HCT116 (cell line): ENCODE measurements at regions not wholly inside any gene's neighbourhood (a gene's known extent, or its start where the extent isn't known, plus 50 kb on each side); places are given as distances from the start of the nearest gene placed in this dataset.

ENCODE experiments used
- ATAC-seq: fragments of 200-7000 bp; cut with Tn5 transposase; 2 replicates; pipeline ENCODE4 v1.9.1; 2020; ENCODE audit warnings: mild to moderate bottlenecking, moderate library complexity
- BruUV-seq: library from RNA; stranded (reverse); fragments of 400-500 nt; replicated peaks from 2 replicates; lab custom pipeline; 2021; lab: Mats Ljungman, UMichigan
- CTCF ChIA-PET: fragments of 300-600 bp; sonication (Branson Sonifier 250); formaldehyde crosslinking; loops from one replicate; lab custom pipeline; 2021; ENCODE audit warnings: antibody characterized with exemption; lab: Charles Lee
- POLR2A ChIA-PET: fragments of 300-600, 350-600 bp; sonication (Branson Sonifier 250); formaldehyde crosslinking; loops from one replicate; lab custom pipeline; 2021; ENCODE audit warnings: antibody characterized with exemption; lab: Charles Lee
- RAD21 ChIA-PET, 2 experiments: fragments of 300-600 bp; sonication (Branson Sonifier 250); formaldehyde crosslinking; loops; one replicate each; lab custom pipeline; 2023; ENCODE audit warnings: low total read pairs in 2 of 2; ENCODE audit not compliant: uncharacterized antibody in 2 of 2, unreplicated experiment in 2 of 2, low non-redundant PET in 1 of 2; lab: Charles Lee
- DNase-seq: peaks from one replicate; pipeline ENCODE4 v3.0.0-alpha.2; 2010; ENCODE audit warnings: low read depth, low spot score
- H2AFZ ChIP-seq: fragments of 200-600 bp; shearing (Covaris generic), sonication (generic); 2 replicates; pipeline ENCODE4 v1.6.1; 2017; ENCODE audit warnings: low read depth, mixed run types, mixed read lengths, antibody characterized with exemption, low read length; ENCODE audit not compliant: poor library complexity, severe bottlenecking
- H3K27ac ChIP-seq: 2 replicates; pipeline ENCODE4 v1.5.1; 2012; ENCODE audit warnings: low read depth, low read length
- H3K27me3 ChIP-seq: fragments of 200-600 bp; sonication (generic); 2 replicates; pipeline ENCODE4 v1.6.1; 2016; ENCODE audit warnings: mixed run types, low read length, mixed read lengths; ENCODE audit not compliant: insufficient read depth
- H3K36me3 ChIP-seq, 2 experiments: fragments of 200-500 bp in 1 of 2; fragments of 200-600 bp in 1 of 2; sonication (Bioruptor generic) in 1 of 2; sonication (generic) in 1 of 2; 2 replicates each; pipeline versions ENCODE4 v1.5.1 to v1.6.1; 2014 to 2016; ENCODE audit warnings: low read length in 2 of 2, inconsistent platforms in 1 of 2, mixed read lengths in 1 of 2, mixed run types in 1 of 2; ENCODE audit not compliant: insufficient read depth in 2 of 2, control insufficient read depth in 1 of 2
- H3K4me1 ChIP-seq, 2 experiments: fragments of 200-600 bp in 1 of 2; sonication (generic) in 1 of 2; 2 replicates each; pipeline versions ENCODE4 v1.5.1 to v1.6.1; 2012 to 2017; ENCODE audit warnings: low read length in 2 of 2, inconsistent platforms in 1 of 2, mild to moderate bottlenecking in 1 of 2, mixed read lengths in 1 of 2, mixed run types in 1 of 2, moderate library complexity in 1 of 2; ENCODE audit not compliant: insufficient read depth in 2 of 2, control insufficient read depth in 1 of 2
- H3K4me2 ChIP-seq: fragments of 200-600 bp; sonication (generic); 2 replicates; pipeline ENCODE4 v1.6.1; 2017; ENCODE audit warnings: mixed run types, low read length, mixed read lengths
- H3K4me3 ChIP-seq, 2 experiments: fragments of 200-600 bp in 1 of 2; sonication (generic) in 1 of 2; replicated peaks in 1 of 2; 2 replicates each; pipeline ENCODE4 v1.5.1; 2011 to 2016; ENCODE audit warnings: low read length in 2 of 2, control low read depth in 1 of 2, low read depth in 1 of 2, mild to moderate bottlenecking in 1 of 2, mixed read lengths in 1 of 2, mixed run types in 1 of 2
- H3K79me2 ChIP-seq: fragments of 200-600 bp; sonication (generic); 2 replicates; pipeline ENCODE4 v1.6.1; 2017; ENCODE audit warnings: mild to moderate bottlenecking, mixed run types, low read length, moderate library complexity, mixed read lengths; ENCODE audit not compliant: insufficient read depth
- H3K9ac ChIP-seq: fragments of 200-600 bp; sonication (generic); 2 replicates; pipeline ENCODE4 v1.6.1; 2016; ENCODE audit warnings: low read length, mixed read lengths
- H3K9me2 ChIP-seq: fragments of 200-600 bp; sonication (generic), shearing (Covaris generic); 2 replicates; pipeline ENCODE4 v1.6.1; 2017; ENCODE audit warnings: mixed run types, mild to moderate bottlenecking, moderate library complexity; ENCODE audit not compliant: insufficient read depth
- H3K9me3 ChIP-seq, 2 experiments: fragments of 200-500 bp in 1 of 2; fragments of 200-600 bp in 1 of 2; sonication (Bioruptor generic) in 1 of 2; sonication (generic) in 1 of 2; 2 replicates each; pipeline ENCODE4 v1.6.1; 2014 to 2017; ENCODE audit warnings: low read length in 2 of 2, mixed read lengths in 2 of 2, inconsistent platforms in 1 of 2, low read depth in 1 of 2, mild to moderate bottlenecking in 1 of 2, mixed run types in 1 of 2, moderate library complexity in 1 of 2; ENCODE audit not compliant: control insufficient read depth in 1 of 2, insufficient read depth in 1 of 2
- H4K20me1 ChIP-seq: fragments of 200-600 bp; sonication (generic), shearing (Covaris generic); 2 replicates; pipeline ENCODE4 v1.6.1; 2017; ENCODE audit warnings: mixed run types, mild to moderate bottlenecking, moderate library complexity; ENCODE audit not compliant: insufficient read depth
- CBX3 ChIP-seq: IDR thresholded peaks from 2 replicates; pipeline ENCODE4 v1.6.1; 2012; ENCODE audit warnings: low read depth
- CEBPB ChIP-seq: IDR thresholded peaks from 2 replicates; pipeline ENCODE4 v1.6.1; 2012; ENCODE audit warnings: low read depth
- CTCF ChIP-seq, 3 experiments: fragments of 200-600 bp in 1 of 3; sonication (generic) in 1 of 3; IDR thresholded peaks in 2 of 3; conservative IDR thresholded peaks in 1 of 3; 2 replicates each; pipeline ENCODE4 v1.5.1; 2012 to 2017; ENCODE audit warnings: low read depth in 2 of 3, low read length in 2 of 3, antibody characterized with exemption in 1 of 3, borderline replicate concordance in 1 of 3, control low read depth in 1 of 3, mild to moderate bottlenecking in 1 of 3, mixed read lengths in 1 of 3, mixed run types in 1 of 3, moderate library complexity in 1 of 3; ENCODE audit not compliant: insufficient read depth in 1 of 3
- EGR1 ChIP-seq: IDR thresholded peaks from 2 replicates; pipeline ENCODE4 v1.6.1; 2012; ENCODE audit warnings: low read depth
- ELF1 ChIP-seq: IDR thresholded peaks from 2 replicates; pipeline ENCODE4 v1.6.1; 2012; ENCODE audit warnings: low read depth, borderline replicate concordance
- EZH2 ChIP-seq: fragments of 200-600 bp; sonication (generic); IDR thresholded peaks from 2 replicates; pipeline ENCODE4 v1.6.1; 2017; ENCODE audit warnings: antibody characterized with exemption, mixed run types
- EZH2phosphoT487 ChIP-seq: fragments of 200-600 bp; IDR thresholded peaks from 2 replicates; pipeline ENCODE4 v1.6.1; 2018; ENCODE audit warnings: antibody characterized with exemption, borderline replicate concordance
- JUND ChIP-seq: IDR thresholded peaks from 2 replicates; pipeline ENCODE4 v1.6.1; 2012
- RAD21 ChIP-seq: IDR thresholded peaks from 2 replicates; pipeline ENCODE4 v1.6.1; 2012; ENCODE audit warnings: low read depth, mild to moderate bottlenecking
- SIN3A ChIP-seq: IDR thresholded peaks from 2 replicates; pipeline ENCODE4 v1.6.1; 2012; ENCODE audit warnings: low read depth
- SP1 ChIP-seq: IDR thresholded peaks from 2 replicates; pipeline ENCODE4 v1.6.1; 2012; ENCODE audit warnings: low read depth
- YY1 ChIP-seq: IDR thresholded peaks from 2 replicates; pipeline ENCODE4 v1.6.1; 2011; ENCODE audit warnings: low read length, low read depth, moderate library complexity, mild to moderate bottlenecking; ENCODE audit not compliant: insufficient replicate concordance; ENCODE audit errors: extremely low read depth
- ZFX ChIP-seq: fragments of 450-650 bp; IDR thresholded peaks from 2 replicates; pipeline ENCODE4 v1.6.1; 2017
- ZNF274 ChIP-seq: fragments of 200-500 bp; sonication (Bioruptor generic); IDR thresholded peaks from 2 replicates; pipeline ENCODE4 v1.6.1; 2014; ENCODE audit warnings: mild to moderate bottlenecking, low read depth, low read length, inconsistent platforms
- intact Hi-C: fragments of 100-400 bp; cut with micrococcal nuclease; formaldehyde crosslinking; loops from 2 replicates; pipeline ENCODE4 v1.10.0; 2022
- TF ChIP-seq, protein P1 (sequence below): IDR thresholded peaks from 2 replicates; pipeline ENCODE4 v1.6.1; 2012; ENCODE audit warnings: low read depth
- TF ChIP-seq, protein P2 (sequence below): IDR thresholded peaks from 2 replicates; pipeline ENCODE4 v1.6.1; 2012

- no peak for ATAC-seq
- Histone ChIP-seq H3K36me3 (no peaks in the 10 kb centered on the region), H3K9me3 (no peaks in the 10 kb centered on the region), H4K20me1 (no peaks in the 10 kb centered on the region), H3K27ac (no peak overlapping the region), H3K9ac (no peak overlapping the region), H3K4me3 (no peak overlapping the region), H3K4me2 (no peak overlapping the region), H3K4me1 (no peaks in the 10 kb centered on the region), H2AFZ (no peak overlapping the region), H3K79me2 (no peaks in the 10 kb centered on the region), H3K27me3 (no peaks in the 10 kb centered on the region), H3K9me2 (no peaks in the 10 kb centered on the region)
- ChIA-PET CTCF (no interaction called here), POLR2A (no interaction called here), RAD21 (no interaction called here)
- no peak for DNase-seq
- no TSS peak for BruUV-seq
- intact Hi-C loops = no loop called here
- no peak for TF ChIP-seq SIN3A
- TF ChIP-seq, protein P1, sequence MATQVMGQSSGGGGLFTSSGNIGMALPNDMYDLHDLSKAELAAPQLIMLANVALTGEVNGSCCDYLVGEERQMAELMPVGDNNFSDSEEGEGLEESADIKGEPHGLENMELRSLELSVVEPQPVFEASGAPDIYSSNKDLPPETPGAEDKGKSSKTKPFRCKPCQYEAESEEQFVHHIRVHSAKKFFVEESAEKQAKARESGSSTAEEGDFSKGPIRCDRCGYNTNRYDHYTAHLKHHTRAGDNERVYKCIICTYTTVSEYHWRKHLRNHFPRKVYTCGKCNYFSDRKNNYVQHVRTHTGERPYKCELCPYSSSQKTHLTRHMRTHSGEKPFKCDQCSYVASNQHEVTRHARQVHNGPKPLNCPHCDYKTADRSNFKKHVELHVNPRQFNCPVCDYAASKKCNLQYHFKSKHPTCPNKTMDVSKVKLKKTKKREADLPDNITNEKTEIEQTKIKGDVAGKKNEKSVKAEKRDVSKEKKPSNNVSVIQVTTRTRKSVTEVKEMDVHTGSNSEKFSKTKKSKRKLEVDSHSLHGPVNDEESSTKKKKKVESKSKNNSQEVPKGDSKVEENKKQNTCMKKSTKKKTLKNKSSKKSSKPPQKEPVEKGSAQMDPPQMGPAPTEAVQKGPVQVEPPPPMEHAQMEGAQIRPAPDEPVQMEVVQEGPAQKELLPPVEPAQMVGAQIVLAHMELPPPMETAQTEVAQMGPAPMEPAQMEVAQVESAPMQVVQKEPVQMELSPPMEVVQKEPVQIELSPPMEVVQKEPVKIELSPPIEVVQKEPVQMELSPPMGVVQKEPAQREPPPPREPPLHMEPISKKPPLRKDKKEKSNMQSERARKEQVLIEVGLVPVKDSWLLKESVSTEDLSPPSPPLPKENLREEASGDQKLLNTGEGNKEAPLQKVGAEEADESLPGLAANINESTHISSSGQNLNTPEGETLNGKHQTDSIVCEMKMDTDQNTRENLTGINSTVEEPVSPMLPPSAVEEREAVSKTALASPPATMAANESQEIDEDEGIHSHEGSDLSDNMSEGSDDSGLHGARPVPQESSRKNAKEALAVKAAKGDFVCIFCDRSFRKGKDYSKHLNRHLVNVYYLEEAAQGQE = no peak
- TF ChIP-seq YY1 = no peak
- TF ChIP-seq, protein P2, sequence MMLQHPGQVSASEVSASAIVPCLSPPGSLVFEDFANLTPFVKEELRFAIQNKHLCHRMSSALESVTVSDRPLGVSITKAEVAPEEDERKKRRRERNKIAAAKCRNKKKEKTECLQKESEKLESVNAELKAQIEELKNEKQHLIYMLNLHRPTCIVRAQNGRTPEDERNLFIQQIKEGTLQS = no peak
- TF ChIP-seq SP1 = no peak
- TF ChIP-seq EGR1 = no peak
- TF ChIP-seq RAD21 = no peak
- TF ChIP-seq ZFX = no peak
- TF ChIP-seq JUND = no peak
- no peak for TF ChIP-seq CBX3
- no peak for TF ChIP-seq EZH2phosphoT487
- TF ChIP-seq ELF1 = no peak
- TF ChIP-seq ZNF274 = no peak
- TF ChIP-seq CEBPB = no peak
- no peak for TF ChIP-seq EZH2
- TF ChIP-seq CTCF (IDR thresholded peaks at IDR 0.05 in 2 of 3, conservative IDR thresholded peaks at IDR 0.05 in 1 of 3; ENCODE audit: borderline replicate concordance in 1 of 3, insufficient read depth in 1 of 3, low read depth in 2 of 3, low read length in 2 of 3) = no peak
Observed at GRCh38 chr6:140414966-140415620, 1040.6 kb upstream of the CITED2 start.
